GM23338 (cell line): ENCODE measurements at regions not wholly inside any gene's neighbourhood (a gene's known extent, or its start where the extent isn't known, plus 50 kb on each side); places are given as distances from the start of the nearest gene placed in this dataset.

Source experiments
- ATAC-seq: fragments of 200-7000 bp; cut with Tn5 transposase; 3 replicates; pipeline ENCODE4 v1.9.1; 2020
- DNase-seq: peaks from one replicate; pipeline ENCODE4 v3.0.0-alpha.2; 2015; ENCODE audit warnings: low spot score
- H2AFZ ChIP-seq: fragments of 200-600 bp; sonication (generic); 2 replicates; pipeline ENCODE4 v1.8.0; 2016; ENCODE audit warnings: antibody characterized with exemption, mild to moderate bottlenecking, moderate library complexity
- H3F3A ChIP-seq: fragments of 200-600 bp; sonication (generic); replicated peaks from 2 replicates; pipeline ENCODE4 v1.8.0; 2017; ENCODE audit warnings: antibody characterized with exemption, mixed run types, low read depth
- H3K27ac ChIP-seq: fragments of 200-600 bp; sonication (generic); 2 replicates; pipeline ENCODE4 v1.6.1; 2016; ENCODE audit warnings: low read depth
- H3K27me3 ChIP-seq: fragments of 200-600 bp; sonication (generic); 2 replicates; pipeline ENCODE4 v1.8.0; 2016; ENCODE audit warnings: mild to moderate bottlenecking, mixed run types, moderate library complexity; ENCODE audit not compliant: insufficient read depth
- H3K36me3 ChIP-seq: fragments of 200-600 bp; sonication (generic); 2 replicates; pipeline ENCODE4 v1.8.0; 2016; ENCODE audit warnings: mild to moderate bottlenecking; ENCODE audit not compliant: insufficient read depth
- H3K4me1 ChIP-seq: fragments of 200-600 bp; sonication (generic); 2 replicates; pipeline ENCODE4 v1.8.0; 2016; ENCODE audit warnings: mild to moderate bottlenecking, moderate library complexity; ENCODE audit not compliant: insufficient read depth
- H3K4me2 ChIP-seq: fragments of 200-600 bp; sonication (generic); 2 replicates; pipeline ENCODE4 v1.7.1; 2017; ENCODE audit warnings: mixed run types
- H3K4me3 ChIP-seq: fragments of 200-600 bp; sonication (generic); 2 replicates; pipeline ENCODE4 v1.6.1; 2016; ENCODE audit warnings: mixed run types
- H3K79me2 ChIP-seq: fragments of 200-600 bp; sonication (generic); replicated peaks from 2 replicates; pipeline ENCODE4 v1.8.0; 2017; ENCODE audit warnings: mild to moderate bottlenecking; ENCODE audit not compliant: insufficient read depth
- H3K9me2 ChIP-seq: fragments of 200-600 bp; sonication (generic); 2 replicates; pipeline ENCODE4 v1.8.0; 2017; ENCODE audit not compliant: insufficient read depth
- H4K20me1 ChIP-seq: fragments of 200-600 bp; sonication (generic); replicated peaks from 2 replicates; pipeline ENCODE4 v1.8.0; 2017; ENCODE audit warnings: mild to moderate bottlenecking; ENCODE audit not compliant: insufficient read depth
- H3K27ac Mint-ChIP-seq: 2 replicates; pipeline ENCODE4 v1.8.0; 2020; ENCODE audit warnings: inconsistent platforms, mild to moderate bottlenecking, moderate library complexity, mixed read lengths
- H3K27me3 Mint-ChIP-seq: 3 replicates; pipeline ENCODE4 v1.8.0; 2022; ENCODE audit warnings: low read depth, mild to moderate bottlenecking, moderate library complexity, mixed read lengths, inconsistent platforms; ENCODE audit not compliant: insufficient read depth, poor library complexity
- H3K36me3 Mint-ChIP-seq: 3 replicates; pipeline ENCODE4 v1.8.0; 2021; ENCODE audit warnings: low read depth, mild to moderate bottlenecking, inconsistent platforms, moderate library complexity, mixed read lengths
- H3K4me1 Mint-ChIP-seq: 3 replicates; pipeline ENCODE4 v1.8.0; 2020; ENCODE audit warnings: mild to moderate bottlenecking, inconsistent platforms, mixed read lengths
- H3K4me3 Mint-ChIP-seq: 3 replicates; pipeline ENCODE4 v1.8.0; 2021; ENCODE audit warnings: moderate library complexity, mild to moderate bottlenecking, inconsistent platforms, mixed read lengths
- H3K9me3 Mint-ChIP-seq: 3 replicates; pipeline ENCODE4 v1.8.0; 2020; ENCODE audit warnings: moderate library complexity, mild to moderate bottlenecking, inconsistent platforms, mixed read lengths
- EZH2phosphoT487 ChIP-seq: fragments of 200-600 bp; sonication (generic); IDR thresholded peaks from one replicate; pipeline ENCODE4 v1.8.1; 2018; ENCODE audit warnings: antibody characterized with exemption; ENCODE audit not compliant: unreplicated experiment
- POLR2AphosphoS5 ChIP-seq: IDR thresholded peaks from 2 replicates; pipeline ENCODE4 v1.6.1; 2016; ENCODE audit warnings: antibody characterized with exemption, low read depth
- TF ChIP-seq, protein P1 (sequence below): fragments of 250-450 bp; sonication (Bioruptor Pico); IDR thresholded peaks from 2 replicates; pipeline ENCODE4 v1.5.0; 2020; ENCODE audit warnings: mild to moderate bottlenecking, moderate library complexity
- TF ChIP-seq, protein P2 (sequence below): IDR thresholded peaks from one replicate; pipeline ENCODE4 v1.6.1; 2018; ENCODE audit warnings: antibody characterized with exemption; ENCODE audit not compliant: unreplicated experiment

DNA sequence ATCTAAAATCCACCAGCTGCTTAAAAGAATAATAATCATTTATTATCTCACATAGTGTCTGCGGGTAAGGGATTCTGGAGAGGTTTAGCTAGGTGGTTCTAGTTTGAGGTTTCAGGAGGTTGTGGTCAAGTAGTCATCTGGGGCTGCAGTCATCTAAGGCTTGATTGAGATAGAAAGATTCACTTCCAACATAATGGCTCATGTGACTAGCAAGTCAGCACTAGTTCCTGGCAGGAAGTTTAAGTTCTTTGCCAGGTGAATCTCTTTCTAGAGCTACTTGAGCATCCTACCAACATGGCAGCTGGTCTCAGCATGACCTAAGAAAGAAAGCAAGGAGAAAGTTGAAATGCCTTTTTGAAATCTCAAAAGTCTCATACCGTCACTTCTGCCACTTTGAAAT, 128.8 kb downstream of the EDN1 start (continued):
- TF ChIP-seq, protein P1, sequence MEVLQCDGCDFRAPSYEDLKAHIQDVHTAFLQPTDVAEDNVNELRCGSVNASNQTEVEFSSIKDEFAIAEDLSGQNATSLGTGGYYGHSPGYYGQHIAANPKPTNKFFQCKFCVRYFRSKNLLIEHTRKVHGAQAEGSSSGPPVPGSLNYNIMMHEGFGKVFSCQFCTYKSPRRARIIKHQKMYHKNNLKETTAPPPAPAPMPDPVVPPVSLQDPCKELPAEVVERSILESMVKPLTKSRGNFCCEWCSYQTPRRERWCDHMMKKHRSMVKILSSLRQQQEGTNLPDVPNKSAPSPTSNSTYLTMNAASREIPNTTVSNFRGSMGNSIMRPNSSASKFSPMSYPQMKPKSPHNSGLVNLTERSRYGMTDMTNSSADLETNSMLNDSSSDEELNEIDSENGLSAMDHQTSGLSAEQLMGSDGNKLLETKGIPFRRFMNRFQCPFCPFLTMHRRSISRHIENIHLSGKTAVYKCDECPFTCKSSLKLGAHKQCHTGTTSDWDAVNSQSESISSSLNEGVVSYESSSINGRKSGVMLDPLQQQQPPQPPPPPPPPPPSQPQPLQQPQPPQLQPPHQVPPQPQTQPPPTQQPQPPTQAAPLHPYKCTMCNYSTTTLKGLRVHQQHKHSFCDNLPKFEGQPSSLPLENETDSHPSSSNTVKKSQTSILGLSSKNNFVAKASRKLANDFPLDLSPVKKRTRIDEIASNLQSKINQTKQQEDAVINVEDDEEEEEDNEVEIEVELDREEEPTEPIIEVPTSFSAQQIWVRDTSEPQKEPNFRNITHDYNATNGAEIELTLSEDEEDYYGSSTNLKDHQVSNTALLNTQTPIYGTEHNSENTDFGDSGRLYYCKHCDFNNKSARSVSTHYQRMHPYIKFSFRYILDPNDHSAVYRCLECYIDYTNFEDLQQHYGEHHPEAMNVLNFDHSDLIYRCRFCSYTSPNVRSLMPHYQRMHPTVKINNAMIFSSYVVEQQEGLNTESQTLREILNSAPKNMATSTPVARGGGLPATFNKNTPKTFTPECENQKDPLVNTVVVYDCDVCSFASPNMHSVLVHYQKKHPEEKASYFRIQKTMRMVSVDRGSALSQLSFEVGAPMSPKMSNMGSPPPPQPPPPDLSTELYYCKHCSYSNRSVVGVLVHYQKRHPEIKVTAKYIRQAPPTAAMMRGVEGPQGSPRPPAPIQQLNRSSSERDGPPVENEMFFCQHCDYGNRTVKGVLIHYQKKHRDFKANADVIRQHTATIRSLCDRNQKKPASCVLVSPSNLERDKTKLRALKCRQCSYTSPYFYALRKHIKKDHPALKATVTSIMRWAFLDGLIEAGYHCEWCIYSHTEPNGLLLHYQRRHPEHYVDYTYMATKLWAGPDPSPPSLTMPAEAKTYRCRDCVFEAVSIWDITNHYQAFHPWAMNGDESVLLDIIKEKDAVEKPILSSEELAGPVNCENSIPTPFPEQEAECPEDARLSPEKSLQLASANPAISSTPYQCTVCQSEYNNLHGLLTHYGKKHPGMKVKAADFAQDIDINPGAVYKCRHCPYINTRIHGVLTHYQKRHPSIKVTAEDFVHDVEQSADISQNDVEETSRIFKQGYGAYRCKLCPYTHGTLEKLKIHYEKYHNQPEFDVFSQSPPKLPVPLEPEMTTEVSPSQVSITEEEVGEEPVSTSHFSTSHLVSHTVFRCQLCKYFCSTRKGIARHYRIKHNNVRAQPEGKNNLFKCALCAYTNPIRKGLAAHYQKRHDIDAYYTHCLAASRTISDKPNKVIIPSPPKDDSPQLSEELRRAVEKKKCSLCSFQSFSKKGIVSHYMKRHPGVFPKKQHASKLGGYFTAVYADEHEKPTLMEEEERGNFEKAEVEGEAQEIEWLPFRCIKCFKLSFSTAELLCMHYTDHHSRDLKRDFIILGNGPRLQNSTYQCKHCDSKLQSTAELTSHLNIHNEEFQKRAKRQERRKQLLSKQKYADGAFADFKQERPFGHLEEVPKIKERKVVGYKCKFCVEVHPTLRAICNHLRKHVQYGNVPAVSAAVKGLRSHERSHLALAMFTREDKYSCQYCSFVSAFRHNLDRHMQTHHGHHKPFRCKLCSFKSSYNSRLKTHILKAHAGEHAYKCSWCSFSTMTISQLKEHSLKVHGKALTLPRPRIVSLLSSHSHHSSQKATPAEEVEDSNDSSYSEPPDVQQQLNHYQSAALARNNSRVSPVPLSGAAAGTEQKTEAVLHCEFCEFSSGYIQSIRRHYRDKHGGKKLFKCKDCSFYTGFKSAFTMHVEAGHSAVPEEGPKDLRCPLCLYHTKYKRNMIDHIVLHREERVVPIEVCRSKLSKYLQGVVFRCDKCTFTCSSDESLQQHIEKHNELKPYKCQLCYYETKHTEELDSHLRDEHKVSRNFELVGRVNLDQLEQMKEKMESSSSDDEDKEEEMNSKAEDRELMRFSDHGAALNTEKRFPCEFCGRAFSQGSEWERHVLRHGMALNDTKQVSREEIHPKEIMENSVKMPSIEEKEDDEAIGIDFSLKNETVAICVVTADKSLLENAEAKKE: no peak
- TF ChIP-seq POLR2AphosphoS5: no peak

GRCh38 chr6:12419631-12420272, 129.6 kb downstream of the EDN1 start:
- Mint-ChIP-seq H3K4me3 (no peak overlapping the region), H3K27ac (no peak overlapping the region), H3K9me3 (no peaks in the 10 kb centered on the region), H3K4me1 (peaks cover 8% of the 10 kb centered on the region; the same call in 2 of the 3 replicates), H3K36me3 (no peaks in the 10 kb centered on the region), H3K27me3 (no peaks in the 10 kb centered on the region)
- Histone ChIP-seq H4K20me1 (no peaks in the 10 kb centered on the region), H3F3A (no peaks in the 10 kb centered on the region), H3K4me3 (no peak overlapping the region), H3K36me3 (no peaks in the 10 kb centered on the region), H3K79me2 (no peaks in the 10 kb centered on the region), H3K27me3 (no peaks in the 10 kb centered on the region), H3K4me1 (no peaks in the 10 kb centered on the region), H3K4me2 (no peak overlapping the region), H3K9me2 (no peaks in the 10 kb centered on the region; the same call in 1 of the 2 replicates), H2AFZ (no peak overlapping the region), H3K27ac (no peak overlapping the region)
- DNase-seq (no peak), ATAC-seq (no peak)
- TF ChIP-seq, protein P2, sequence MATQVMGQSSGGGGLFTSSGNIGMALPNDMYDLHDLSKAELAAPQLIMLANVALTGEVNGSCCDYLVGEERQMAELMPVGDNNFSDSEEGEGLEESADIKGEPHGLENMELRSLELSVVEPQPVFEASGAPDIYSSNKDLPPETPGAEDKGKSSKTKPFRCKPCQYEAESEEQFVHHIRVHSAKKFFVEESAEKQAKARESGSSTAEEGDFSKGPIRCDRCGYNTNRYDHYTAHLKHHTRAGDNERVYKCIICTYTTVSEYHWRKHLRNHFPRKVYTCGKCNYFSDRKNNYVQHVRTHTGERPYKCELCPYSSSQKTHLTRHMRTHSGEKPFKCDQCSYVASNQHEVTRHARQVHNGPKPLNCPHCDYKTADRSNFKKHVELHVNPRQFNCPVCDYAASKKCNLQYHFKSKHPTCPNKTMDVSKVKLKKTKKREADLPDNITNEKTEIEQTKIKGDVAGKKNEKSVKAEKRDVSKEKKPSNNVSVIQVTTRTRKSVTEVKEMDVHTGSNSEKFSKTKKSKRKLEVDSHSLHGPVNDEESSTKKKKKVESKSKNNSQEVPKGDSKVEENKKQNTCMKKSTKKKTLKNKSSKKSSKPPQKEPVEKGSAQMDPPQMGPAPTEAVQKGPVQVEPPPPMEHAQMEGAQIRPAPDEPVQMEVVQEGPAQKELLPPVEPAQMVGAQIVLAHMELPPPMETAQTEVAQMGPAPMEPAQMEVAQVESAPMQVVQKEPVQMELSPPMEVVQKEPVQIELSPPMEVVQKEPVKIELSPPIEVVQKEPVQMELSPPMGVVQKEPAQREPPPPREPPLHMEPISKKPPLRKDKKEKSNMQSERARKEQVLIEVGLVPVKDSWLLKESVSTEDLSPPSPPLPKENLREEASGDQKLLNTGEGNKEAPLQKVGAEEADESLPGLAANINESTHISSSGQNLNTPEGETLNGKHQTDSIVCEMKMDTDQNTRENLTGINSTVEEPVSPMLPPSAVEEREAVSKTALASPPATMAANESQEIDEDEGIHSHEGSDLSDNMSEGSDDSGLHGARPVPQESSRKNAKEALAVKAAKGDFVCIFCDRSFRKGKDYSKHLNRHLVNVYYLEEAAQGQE: no peak
- TF ChIP-seq EZH2phosphoT487: no peak
- TF ChIP-seq, protein P1: no peak
